ENCODE measurements at regions not wholly inside any gene's neighbourhood (a gene's known extent, or its start where the extent isn't known, plus 50 kb on each side); places are given as distances from the start of the nearest gene placed in this dataset.

GRCh38 chr5:14006823-14007520 is 62.5 kb upstream of the DNAH5 start:
- Histone ChIP-seq H3K27ac (replicated peaks) (no peak overlapping the region), H3K27me3 (ENCODE audit: insufficient read depth, poor library complexity, severe bottlenecking) (peaks cover 11% of the 10 kb centered on the region), H3K4me3 (replicated peaks; ENCODE audit: insufficient read depth, low read length) (no peak overlapping the region)
- TF ChIP-seq SPI1 (IDR thresholded peaks at IDR 0.05; ENCODE audit: borderline replicate concordance, low read depth) (no peak), POLR2AphosphoS5 (IDR thresholded peaks at IDR 0.05; ENCODE audit: low read depth) (no peak), CTCF (IDR thresholded peaks at IDR 0.05; ENCODE audit: insufficient read depth, low read length) (no peak), GABPA (IDR thresholded peaks at IDR 0.05; ENCODE audit: low read depth) (no peak), REST (IDR thresholded peaks at IDR 0.05; ENCODE audit: insufficient replicate concordance, low read depth) (no peak)
- DNase-seq (ENCODE audit: low read depth in 1 of 2, low spot score in 1 of 2), result no peak

GRCh38 chr5:14004598-14005394 is 60.3 kb upstream of the DNAH5 start:
- Histone ChIP-seq H3K4me3 (replicated peaks; ENCODE audit: insufficient read depth, low read length) (no peak overlapping the region), H3K27ac (replicated peaks) (no peak overlapping the region), H3K27me3 (ENCODE audit: insufficient read depth, poor library complexity, severe bottlenecking) (peaks cover 3% of the 10 kb centered on the region)
- TF ChIP-seq SPI1 (IDR thresholded peaks at IDR 0.05; ENCODE audit: borderline replicate concordance, low read depth) (no peak), CTCF (IDR thresholded peaks at IDR 0.05; ENCODE audit: insufficient read depth, low read length) (no peak), REST (IDR thresholded peaks at IDR 0.05; ENCODE audit: insufficient replicate concordance, low read depth) (no peak), GABPA (IDR thresholded peaks at IDR 0.05; ENCODE audit: low read depth) (no peak), POLR2AphosphoS5 (IDR thresholded peaks at IDR 0.05; ENCODE audit: low read depth) (no peak)
- no peak for DNase-seq (ENCODE audit: low read depth in 1 of 2, low spot score in 1 of 2)

GRCh38 chr5:14003936-14004335 is 59.4 kb upstream of the DNAH5 start:
- no peak for DNase-seq (ENCODE audit: low read depth in 1 of 2, low spot score in 1 of 2)
- no peak overlapping the region for H3K27ac ChIP-seq (replicated peaks)
- no peaks in the 10 kb centered on the region for H3K27me3 ChIP-seq (ENCODE audit: insufficient read depth, poor library complexity, severe bottlenecking)
- H3K4me3 ChIP-seq (replicated peaks; ENCODE audit: insufficient read depth, low read length), result no peak overlapping the region
- TF ChIP-seq POLR2AphosphoS5 (IDR thresholded peaks at IDR 0.05; ENCODE audit: low read depth) (no peak), CTCF (IDR thresholded peaks at IDR 0.05; ENCODE audit: insufficient read depth, low read length) (no peak), REST (IDR thresholded peaks at IDR 0.05; ENCODE audit: insufficient replicate concordance, low read depth) (no peak), GABPA (IDR thresholded peaks at IDR 0.05; ENCODE audit: low read depth) (no peak), SPI1 (IDR thresholded peaks at IDR 0.05; ENCODE audit: borderline replicate concordance, low read depth) (no peak)

All from HL-60 (cell line).